Midbrain (tissue), 1 donor: ENCODE measurements at regions not wholly inside any gene's neighbourhood (a gene's known extent, or its start where the extent isn't known, plus 50 kb on each side); places are given as distances from the start of the nearest gene placed in this dataset.
A peak's percentile ranks its signal among the peaks of the same experiment; 100 is the strongest.

Source experiments
- DNase-seq: peaks from one replicate; lab custom pipeline; 2025; lab: John Stamatoyannopoulos, UW

DNA sequence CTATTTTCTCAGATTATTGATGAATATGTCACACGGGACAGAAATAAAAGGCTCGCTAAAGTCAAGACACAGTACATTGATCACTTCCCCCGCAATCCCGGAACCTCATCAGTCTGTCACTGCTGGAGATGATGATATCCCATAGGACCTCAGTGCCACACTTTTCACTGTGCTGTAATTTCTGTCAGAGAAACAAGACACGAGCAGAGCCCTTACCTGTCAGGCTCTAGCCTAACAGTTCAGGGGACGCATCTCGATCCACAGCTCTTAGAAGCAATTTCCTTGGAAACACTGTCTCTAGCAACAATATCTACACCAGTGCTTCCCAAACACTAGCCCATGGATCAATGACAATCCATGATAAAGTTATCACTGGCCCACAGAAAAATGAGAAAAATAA, 140.0 kb downstream of the GRIN2B start:
- no peak for DNase-seq

DNA sequence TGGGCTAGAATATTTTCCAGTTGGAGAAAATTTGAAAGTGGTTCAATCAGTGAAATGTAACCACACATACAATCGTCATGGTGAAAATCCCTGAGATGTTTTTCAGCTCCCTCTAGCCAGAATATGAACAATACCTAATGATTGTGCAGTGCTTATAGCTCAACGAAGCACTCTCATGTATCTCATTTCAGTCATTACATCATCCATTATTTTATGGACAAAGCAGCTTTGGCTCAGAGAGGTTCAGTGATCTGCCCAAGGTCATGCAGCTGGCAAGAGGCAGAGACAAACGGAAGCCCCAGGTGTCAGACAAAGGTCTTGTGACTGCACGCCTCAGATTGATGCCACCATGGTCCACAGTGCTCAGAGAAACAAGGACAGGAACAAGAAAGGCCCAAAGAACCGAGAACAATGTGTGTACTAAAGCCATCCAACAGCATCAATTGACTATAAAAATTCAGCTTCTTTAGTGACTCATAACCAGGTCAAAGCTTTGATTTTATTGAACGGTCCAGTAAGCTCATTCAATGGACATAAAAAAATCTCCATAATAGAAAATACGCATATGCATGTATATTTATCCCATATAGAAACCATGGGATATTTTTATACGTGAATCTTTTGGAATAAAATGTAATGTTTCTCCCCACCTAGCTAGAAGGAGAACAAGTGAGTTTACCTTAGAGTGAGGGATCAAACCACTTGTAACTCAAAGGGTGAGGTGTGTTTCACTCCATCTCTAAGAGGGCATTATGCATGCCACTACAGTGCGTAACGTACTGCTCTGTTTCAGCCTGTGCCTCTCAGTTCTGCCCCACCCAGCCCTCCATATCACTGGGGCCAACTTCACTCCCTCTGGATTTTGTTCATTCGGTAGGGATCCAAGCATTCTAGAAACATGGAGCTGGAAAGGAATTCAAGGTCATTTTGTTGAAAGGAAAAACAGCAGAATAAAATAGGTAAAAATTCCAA, 141.8 kb downstream of the GRIN2B start:
- DNase-seq = no peak

- DNase-seq = no peak
These were observed 145.3 kb downstream of the GRIN2B start for GRCh38 chr12:13836099-13836498.

DNA sequence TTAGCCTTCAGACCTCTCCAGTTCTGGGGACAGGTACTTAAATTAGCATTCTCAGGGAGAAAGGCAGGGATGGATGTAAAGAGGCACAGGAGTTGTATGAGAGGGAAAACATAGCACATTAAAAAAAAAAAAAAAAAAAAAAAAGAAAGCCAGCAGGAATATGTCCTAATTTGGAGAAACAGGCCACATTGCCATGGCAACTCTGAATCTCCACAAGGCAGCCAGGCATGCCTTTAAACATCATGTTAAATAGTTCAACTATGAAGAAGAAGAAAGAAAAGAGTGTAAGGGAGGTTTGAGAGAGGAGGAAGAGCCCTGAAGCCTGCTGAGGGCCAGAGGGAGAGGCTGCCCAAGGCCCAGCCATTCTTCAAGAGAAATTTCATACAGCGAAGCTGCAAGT, 145.8 kb downstream of the GRIN2B start:
- DNase-seq = peak; percentile 10

DNA sequence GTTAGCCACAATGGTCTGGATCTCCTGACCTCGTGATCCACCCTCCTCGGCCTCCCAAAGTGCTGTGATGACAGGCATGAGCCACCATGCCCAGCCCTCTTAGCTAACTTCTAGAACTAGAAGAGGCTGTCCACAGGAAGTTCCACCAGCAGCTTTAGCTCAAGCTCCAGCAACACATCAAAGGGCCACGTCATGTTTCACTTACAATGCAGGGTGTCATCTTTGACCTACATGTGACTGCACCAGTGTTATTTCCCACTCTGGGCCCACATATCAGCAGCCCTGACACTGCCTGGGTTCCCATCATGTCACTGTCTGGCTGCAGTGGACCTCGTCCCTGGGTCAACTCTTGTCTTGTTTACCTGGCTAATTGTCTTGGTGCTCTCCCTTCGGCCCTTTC, 147.2 kb downstream of the GRIN2B start:
- DNase-seq = no peak

DNA sequence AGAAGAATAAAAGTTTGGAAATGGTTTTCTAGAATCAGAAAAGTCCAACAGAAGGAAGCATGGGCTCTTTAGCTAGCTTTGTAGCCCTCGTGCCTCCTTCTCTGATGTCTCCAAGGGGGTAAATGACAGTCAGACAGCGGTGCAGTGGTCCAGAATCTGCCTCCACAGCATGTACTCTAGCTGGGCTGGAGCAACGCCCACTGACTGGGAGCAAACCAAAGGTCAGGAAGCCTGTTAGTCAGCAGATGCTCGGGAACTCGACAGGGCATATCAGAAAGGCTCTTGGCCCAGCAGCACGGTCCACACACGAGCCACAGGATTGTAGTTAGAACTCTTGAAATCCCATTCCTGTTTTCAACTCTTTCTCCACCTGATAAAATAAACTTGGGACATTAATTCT, 164.3 kb downstream of the GRIN2B start:
- DNase-seq = no peak

DNA sequence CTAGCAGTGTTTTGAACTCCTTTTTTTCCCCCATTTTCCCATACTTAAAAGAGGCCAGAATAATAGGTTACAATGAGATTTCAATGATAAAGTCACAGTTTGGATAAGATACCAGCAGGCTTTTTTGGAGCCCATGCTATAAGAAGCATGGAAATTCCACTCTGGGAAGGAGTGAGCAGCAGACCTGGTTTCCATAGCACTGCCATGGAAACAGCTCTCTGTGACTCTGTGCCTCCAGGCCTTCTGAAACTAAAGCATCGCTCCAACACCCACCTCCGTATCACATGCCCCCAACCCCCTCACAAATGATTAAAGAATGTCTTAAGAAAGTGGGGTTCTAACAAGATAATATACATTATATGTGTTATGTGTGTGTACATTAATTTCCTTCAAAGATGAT, 165.0 kb downstream of the GRIN2B start:
- DNase-seq = no peak

DNA sequence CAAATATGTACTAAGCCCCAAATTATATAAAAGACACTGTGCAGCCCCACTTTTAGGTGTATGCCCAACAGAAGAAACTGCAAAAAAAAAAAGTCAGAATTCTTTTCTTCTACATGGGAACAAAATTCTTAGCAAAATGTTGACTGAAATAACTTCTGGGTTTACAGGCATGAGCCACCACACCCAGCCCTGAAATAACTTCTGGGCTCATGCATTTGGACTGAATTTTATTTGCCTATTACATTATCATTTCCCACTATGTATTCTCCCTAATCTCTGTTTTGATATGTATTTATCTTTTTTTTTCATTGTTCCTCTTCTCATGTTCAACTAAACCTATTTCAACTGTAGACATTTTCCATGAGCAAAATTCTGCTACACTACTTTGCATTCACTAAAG, 169.2 kb downstream of the GRIN2B start:
- DNase-seq = no peak

DNA sequence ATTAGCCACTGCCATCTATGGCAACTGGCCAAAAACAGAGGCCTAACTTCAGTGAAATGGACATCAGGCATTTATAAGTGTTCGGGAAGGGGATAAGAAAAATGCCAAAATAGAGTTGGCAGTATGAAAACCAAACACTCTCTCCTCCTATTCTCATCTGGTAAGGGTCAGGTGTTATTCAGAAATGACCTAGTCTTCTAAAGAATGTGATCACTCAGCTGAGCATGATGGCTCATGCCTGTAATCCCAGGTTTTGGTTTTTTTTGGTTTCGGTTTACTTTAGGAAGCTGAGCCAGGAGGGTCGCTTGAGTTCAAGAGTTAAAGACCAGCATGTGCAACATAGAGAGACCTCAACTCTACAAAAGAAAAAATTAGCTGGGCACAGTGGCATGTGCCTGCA, 170.3 kb downstream of the GRIN2B start:
- DNase-seq = no peak

GRCh38 chr12:13805041-13805440, 176.4 kb downstream of the GRIN2B start:
- DNase-seq = no peak

DNA sequence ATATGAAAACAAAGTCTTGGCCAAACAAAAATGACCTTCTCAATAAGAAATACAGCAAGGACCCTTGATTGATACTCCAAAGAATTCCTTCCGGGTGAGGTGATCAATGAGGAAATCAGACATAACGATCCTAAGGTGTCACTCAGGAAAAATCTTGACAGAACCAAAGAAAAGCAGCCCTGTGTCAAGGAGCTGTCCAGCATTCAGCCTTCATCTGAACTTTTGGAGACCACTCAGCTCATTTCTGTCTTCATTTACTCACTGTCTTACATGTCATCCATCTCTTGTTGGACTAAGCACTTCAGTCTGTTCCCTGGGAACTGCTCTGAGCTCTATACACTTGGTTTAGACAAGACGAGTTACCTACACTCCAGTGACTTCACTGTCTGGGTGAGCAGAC, 179.9 kb downstream of the GRIN2B start:
- no peak for DNase-seq

DNA sequence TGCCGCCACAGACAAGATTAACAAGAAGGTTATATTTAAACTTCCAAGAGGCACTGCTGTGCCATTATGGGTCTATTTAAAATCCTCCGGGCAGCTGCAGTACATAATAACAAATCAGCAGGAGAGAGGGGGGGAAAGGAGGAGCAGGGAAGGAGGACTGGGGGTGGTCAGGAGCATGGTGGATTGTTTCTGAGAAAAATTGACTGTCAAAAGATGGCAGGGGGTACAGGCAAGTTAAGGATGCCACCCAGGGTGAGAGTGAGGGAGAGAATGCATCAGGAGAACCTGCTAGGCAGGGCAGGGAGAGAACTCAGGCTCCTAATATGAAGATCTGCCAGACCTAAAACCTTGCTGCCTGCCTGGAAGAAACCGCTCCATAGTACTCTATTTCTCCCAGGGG, 181.8 kb downstream of the GRIN2B start:
- DNase-seq = no peak

GRCh38 chr12:13798162-13798561, 183.2 kb downstream of the GRIN2B start:
- no peak for DNase-seq

GRCh38 chr12:13794706-13795105, 186.7 kb downstream of the GRIN2B start:
- no peak for DNase-seq

DNA sequence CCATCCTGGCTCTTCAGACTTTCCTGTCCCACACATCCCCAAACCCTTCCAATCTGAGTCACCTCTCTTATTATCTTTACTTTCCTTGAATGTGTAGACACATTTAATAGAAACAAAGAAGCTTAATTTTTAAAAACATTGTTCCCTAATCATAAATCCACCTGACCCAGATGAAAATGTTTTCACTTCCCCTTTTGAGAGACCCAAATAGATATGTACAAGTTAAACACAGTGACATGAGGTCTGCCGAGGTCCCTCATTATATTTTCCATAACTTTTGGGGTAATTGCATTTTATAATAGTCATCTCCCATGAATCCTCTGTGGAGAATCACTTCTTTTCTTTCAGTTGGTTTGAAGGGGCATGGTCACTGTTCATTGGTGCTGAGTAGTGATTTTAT, 191.1 kb downstream of the GRIN2B start:
- no peak for DNase-seq

DNA sequence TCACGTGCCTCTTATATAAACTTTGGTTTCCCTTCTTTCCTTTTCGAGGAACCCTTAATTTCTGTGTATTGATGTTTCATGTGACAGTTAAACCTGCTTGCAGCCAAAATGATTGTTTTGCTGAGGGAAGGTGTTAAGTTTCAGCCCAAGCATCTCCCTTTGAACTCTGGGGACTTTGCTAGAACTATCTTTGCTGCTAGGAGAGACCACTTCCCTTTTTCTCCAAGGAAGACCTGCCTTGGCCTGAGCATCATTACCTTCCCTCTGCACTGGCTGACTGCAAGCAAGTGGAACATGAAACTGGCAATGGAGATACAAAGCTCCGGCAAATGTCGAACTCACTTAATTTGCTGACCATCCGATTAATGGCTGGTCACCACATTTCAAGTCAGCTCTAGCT, 192.8 kb downstream of the GRIN2B start:
- no peak for DNase-seq

DNA sequence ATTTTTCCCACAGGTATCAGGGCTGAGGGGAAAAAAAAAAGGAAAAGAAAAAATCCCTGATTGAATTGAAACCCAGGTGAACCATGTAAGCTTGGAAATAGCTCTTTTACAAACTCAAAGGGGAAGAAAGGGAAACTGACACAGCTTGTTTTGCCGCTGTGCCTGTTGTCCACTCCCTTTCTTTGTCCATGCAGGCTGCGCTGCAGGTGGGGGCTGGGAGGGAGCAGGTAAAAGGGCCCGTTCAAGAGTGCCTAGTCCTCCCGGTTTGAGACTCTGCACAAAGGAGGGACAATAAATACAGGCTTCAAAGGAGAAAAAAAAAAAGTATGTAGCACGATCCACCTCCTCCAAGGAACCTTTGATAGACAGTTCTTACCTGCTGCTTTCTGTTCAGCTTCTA, 194.8 kb downstream of the GRIN2B start:
- DNase-seq = no peak

- DNase-seq = no peak
These were observed 196.9 kb downstream of the GRIN2B start for GRCh38 chr12:13784504-13784903.

GRCh38 chr12:13780453-13780852, 200.9 kb downstream of the GRIN2B start:
- DNase-seq = no peak

GRCh38 chr12:13777374-13777773, 204.0 kb downstream of the GRIN2B start:
- no peak for DNase-seq

GRCh38 chr12:13772264-13772663, 209.1 kb downstream of the GRIN2B start:
- no peak for DNase-seq

- no peak for DNase-seq
These were observed 210.8 kb downstream of the GRIN2B start for GRCh38 chr12:13770576-13770975.

DNA sequence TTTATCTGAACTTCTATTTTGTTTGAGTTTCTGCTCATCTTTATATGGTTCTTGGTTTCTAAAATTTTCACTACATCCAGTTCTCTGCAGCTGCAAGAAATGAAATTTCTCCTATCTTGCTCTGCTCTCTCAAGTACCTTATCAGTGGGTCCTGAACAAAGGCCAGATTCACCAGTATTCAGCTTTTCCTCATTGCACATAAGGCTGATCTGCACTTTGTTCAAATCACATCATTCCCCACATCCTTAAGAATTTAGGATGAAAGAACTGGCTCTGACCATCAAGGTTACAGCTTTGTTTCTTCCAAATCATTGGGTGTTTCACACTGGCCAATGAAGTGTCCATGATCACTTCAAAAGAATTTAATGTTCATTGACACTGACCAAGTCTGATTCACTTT, 211.4 kb downstream of the GRIN2B start:
- DNase-seq = no peak

DNA sequence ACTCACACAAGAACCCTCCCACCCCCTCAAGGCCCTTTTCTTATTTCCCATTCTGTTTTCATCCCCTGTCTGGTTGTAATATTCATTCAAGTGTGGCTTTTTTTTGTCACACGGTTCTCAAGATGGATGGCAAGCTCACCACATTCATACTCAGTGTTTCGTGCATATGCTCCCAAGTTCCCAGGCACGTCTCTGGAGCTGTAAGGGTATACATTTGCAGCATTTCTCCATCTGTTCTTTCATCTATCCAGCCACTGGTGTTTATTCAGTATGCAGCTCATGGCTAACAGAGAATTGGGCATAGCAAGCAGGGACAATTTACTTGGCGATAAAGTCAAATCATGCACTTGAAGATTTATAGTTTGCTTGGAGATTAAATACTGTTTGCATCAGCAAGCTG, 212.1 kb downstream of the GRIN2B start:
- no peak for DNase-seq
